Uterus (tissue), 3 donors: ENCODE measurements at regions not wholly inside any gene's neighbourhood (a gene's known extent, or its start where the extent isn't known, plus 50 kb on each side); places are given as distances from the start of the nearest gene placed in this dataset.

Experiments
- DNase-seq, 2 donors: peaks; one replicate each; pipeline ENCODE4 v3.0.0-alpha.2; 2019 to 2020
- H3K27ac ChIP-seq, 2 donors: fragments of 200-600 bp; sonication (generic); 1 replicate in 1 of 2; 2 replicates in 1 of 2; pipeline ENCODE4 v1.5.1; 2016 to 2018
- H3K27me3 ChIP-seq, 2 donors: fragments of 200-600 bp; sonication (generic); one replicate each; pipeline ENCODE4 v1.5.1; 2018 to 2019; ENCODE audit warnings: control low read depth in 1 of 2
- H3K36me3 ChIP-seq, 2 donors: fragments of 200-600 bp; sonication (generic); one replicate each; pipeline ENCODE4 v1.5.1; 2019; ENCODE audit warnings: control low read depth in 1 of 2
- H3K4me1 ChIP-seq, 2 donors: fragments of 200-600 bp; sonication (generic); one replicate each; pipeline ENCODE4 v1.5.1; 2018 to 2019; ENCODE audit warnings: control low read depth in 1 of 2
- H3K4me3 ChIP-seq, 2 donors: fragments of 200-600 bp; sonication (generic); 1 replicate in 1 of 2; 2 replicates in 1 of 2; pipeline ENCODE4 v1.5.1; 2018 to 2019; ENCODE audit warnings: mild to moderate bottlenecking in 1 of 2
- H3K9me3 ChIP-seq, 2 donors: fragments of 200-600 bp; sonication (generic); one replicate each; pipeline ENCODE4 v1.5.1; 2019; ENCODE audit warnings: control low read depth in 1 of 2
- POLR2A ChIP-seq, 2 donors: fragments of 450-650 bp; IDR thresholded peaks; one replicate each; pipeline ENCODE4 v1.6.1; 2016; ENCODE audit warnings: antibody characterized with exemption in 2 of 2, mild to moderate bottlenecking in 1 of 2, moderate library complexity in 1 of 2
- intact Hi-C: fragments of 100-400 bp; cut with DNase I; formaldehyde crosslinking; loops from one replicate; pipeline ENCODE4 v1.15.1; 2023; ENCODE audit warnings: low total_unique reads
- TF ChIP-seq, protein P1 (sequence below), 4 experiments: fragments of 200-600 bp in 2 of 4; fragments of 450-650 bp in 2 of 4; sonication (generic) in 2 of 4; IDR thresholded peaks; one replicate each; pipeline ENCODE4 v1.5.1; 2016 to 2019; ENCODE audit warnings: antibody characterized with exemption in 4 of 4, mild to moderate bottlenecking in 2 of 4, moderate library complexity in 1 of 4
- donor health status: DM: yes; HTN: yes; CAD: no.

GRCh38 chr14:86299994-86300393 lies 770.0 kb downstream of the FLRT2 start:
- H3K27me3 ChIP-seq: no peaks in the 10 kb centered on the region
- DNase-seq: no peak
- H3K4me3 ChIP-seq: no peak overlapping the region
- no peak for TF ChIP-seq POLR2A (IDR thresholded peaks at IDR 0.05)
- TF ChIP-seq, protein P1, sequence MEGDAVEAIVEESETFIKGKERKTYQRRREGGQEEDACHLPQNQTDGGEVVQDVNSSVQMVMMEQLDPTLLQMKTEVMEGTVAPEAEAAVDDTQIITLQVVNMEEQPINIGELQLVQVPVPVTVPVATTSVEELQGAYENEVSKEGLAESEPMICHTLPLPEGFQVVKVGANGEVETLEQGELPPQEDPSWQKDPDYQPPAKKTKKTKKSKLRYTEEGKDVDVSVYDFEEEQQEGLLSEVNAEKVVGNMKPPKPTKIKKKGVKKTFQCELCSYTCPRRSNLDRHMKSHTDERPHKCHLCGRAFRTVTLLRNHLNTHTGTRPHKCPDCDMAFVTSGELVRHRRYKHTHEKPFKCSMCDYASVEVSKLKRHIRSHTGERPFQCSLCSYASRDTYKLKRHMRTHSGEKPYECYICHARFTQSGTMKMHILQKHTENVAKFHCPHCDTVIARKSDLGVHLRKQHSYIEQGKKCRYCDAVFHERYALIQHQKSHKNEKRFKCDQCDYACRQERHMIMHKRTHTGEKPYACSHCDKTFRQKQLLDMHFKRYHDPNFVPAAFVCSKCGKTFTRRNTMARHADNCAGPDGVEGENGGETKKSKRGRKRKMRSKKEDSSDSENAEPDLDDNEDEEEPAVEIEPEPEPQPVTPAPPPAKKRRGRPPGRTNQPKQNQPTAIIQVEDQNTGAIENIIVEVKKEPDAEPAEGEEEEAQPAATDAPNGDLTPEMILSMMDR (IDR thresholded peaks at IDR 0.05): no peak
- no peaks in the 10 kb centered on the region for H3K4me1 ChIP-seq
- no peak overlapping the region for H3K27ac ChIP-seq
- H3K36me3 ChIP-seq: no peaks in the 10 kb centered on the region
- intact Hi-C loops: no loop called here
- no peaks in the 10 kb centered on the region for H3K9me3 ChIP-seq

DNA sequence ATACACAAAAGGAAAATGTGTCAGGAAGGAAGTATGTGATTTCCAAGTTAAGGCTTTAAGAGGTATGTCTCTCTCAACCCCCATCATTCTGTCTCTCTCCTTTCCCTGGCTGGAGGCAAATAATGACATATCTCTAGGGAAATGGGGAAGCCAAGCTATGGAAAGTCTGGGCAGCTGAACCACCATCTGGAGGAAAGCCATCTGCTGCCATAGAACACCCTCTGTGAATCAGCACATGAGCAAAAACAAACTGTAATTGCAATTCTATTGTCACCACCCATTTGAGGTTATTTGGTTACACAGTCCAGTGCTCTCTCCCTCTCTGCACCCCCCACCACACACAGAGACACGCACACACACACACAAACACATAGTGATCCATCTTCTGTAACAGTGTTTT lies 766.2 kb downstream of the FLRT2 start:
- no peaks in the 10 kb centered on the region for H3K36me3 ChIP-seq
- H3K4me1 ChIP-seq: no peaks in the 10 kb centered on the region
- no peak overlapping the region for H3K27ac ChIP-seq
- no peak overlapping the region for H3K4me3 ChIP-seq
- intact Hi-C loops: no loop called here
- H3K9me3 ChIP-seq: no peaks in the 10 kb centered on the region
- TF ChIP-seq, protein P1 (IDR thresholded peaks at IDR 0.05): no peak
- no peak for DNase-seq
- H3K27me3 ChIP-seq: no peaks in the 10 kb centered on the region

DNA sequence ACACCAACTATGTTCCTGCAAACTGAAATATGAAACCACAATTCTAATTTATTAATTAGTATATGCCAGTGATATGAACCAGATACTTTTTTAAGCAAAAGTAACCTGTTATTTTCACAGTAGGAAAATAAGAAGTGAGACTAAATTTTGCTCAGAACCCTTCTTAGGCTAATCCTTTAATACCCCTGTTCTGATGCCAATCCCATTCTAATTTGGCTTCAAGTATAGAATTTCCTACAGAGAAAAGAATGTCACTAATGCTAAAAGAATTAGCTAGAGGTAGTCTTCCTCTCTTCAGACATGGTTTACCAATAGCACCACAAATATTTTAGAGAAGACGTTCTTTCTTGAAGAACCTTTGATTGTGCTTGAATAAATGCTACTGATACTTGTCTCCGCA lies 758.4 kb downstream of the FLRT2 start:
- no peaks in the 10 kb centered on the region for H3K27me3 ChIP-seq
- no peak overlapping the region for H3K27ac ChIP-seq
- H3K36me3 ChIP-seq: no peaks in the 10 kb centered on the region
- H3K4me3 ChIP-seq: no peak overlapping the region
- intact Hi-C loops: no loop called here
- H3K9me3 ChIP-seq: no peaks in the 10 kb centered on the region
- no peaks in the 10 kb centered on the region for H3K4me1 ChIP-seq
- TF ChIP-seq, protein P1 (IDR thresholded peaks at IDR 0.05): no peak
- no peak for TF ChIP-seq POLR2A (IDR thresholded peaks at IDR 0.05)
- no peak for DNase-seq

DNA sequence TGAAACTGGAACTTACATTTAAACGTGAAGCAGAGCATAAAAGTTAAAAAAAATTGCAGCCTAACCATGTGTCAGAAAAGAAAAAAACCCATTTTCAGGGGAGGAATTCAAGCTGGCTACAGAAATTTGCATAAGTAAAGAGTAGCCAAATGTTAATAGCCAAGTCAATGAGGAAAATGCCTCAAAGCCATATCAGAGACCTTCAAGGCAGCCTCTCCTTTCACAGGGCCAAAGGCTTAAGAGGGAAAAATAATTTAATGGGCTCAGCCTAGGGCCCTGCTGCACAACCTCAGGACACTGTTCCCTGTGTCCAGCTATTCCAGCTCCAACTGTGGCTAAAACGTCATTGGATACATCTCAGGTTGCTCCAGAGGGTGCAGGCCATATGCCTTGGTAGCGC lies 749.5 kb downstream of the FLRT2 start:
- H3K36me3 ChIP-seq: no peaks in the 10 kb centered on the region
- H3K4me3 ChIP-seq: no peak overlapping the region
- intact Hi-C loops: no loop called here
- TF ChIP-seq, protein P1 (IDR thresholded peaks at IDR 0.05): no peak
- TF ChIP-seq POLR2A (IDR thresholded peaks at IDR 0.05): no peak
- H3K27ac ChIP-seq: no peak overlapping the region
- no peaks in the 10 kb centered on the region for H3K4me1 ChIP-seq
- no peaks in the 10 kb centered on the region for H3K27me3 ChIP-seq
- DNase-seq: no peak
- H3K9me3 ChIP-seq: no peaks in the 10 kb centered on the region

DNA sequence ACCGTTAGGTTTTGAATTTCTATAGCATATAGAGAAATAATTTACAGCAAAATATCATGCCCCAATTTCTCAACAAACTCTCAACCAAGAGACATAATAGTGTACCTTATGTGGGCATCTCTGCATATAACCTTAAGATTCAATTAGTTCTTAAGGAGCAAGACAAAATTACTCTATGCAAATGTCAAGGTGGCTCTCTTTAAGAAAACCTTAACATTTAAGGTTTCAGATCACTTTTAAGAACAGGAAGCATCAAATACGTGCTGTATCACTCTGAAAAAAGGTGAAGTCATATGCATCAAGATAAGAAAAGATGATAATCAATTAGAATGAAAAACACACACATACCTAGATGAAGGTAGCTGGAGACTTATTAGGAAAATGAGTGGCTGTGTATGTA lies 728.0 kb downstream of the FLRT2 start:
- no peaks in the 10 kb centered on the region for H3K36me3 ChIP-seq
- no peak for DNase-seq
- no peaks in the 10 kb centered on the region for H3K9me3 ChIP-seq
- no peak overlapping the region for H3K4me3 ChIP-seq
- no peak overlapping the region for H3K27ac ChIP-seq
- no peaks in the 10 kb centered on the region for H3K27me3 ChIP-seq
- H3K4me1 ChIP-seq: no peaks in the 10 kb centered on the region
- intact Hi-C loops: no loop called here
- TF ChIP-seq, protein P1 (IDR thresholded peaks at IDR 0.05): no peak
- TF ChIP-seq POLR2A (IDR thresholded peaks at IDR 0.05): no peak
